Sigmoid colon (tissue), 4 donors: ENCODE measurements at regions not wholly inside any gene's neighbourhood (a gene's known extent, or its start where the extent isn't known, plus 50 kb on each side); places are given as distances from the start of the nearest gene placed in this dataset.

Experiments
- EP300 ChIP-seq, 4 donors: sonication (generic); formaldehyde crosslinking; IDR thresholded peaks; one replicate each; pipeline ENCODE4 v1.6.1; 2017; ENCODE audit warnings: antibody characterized with exemption in 4 of 4
- TF ChIP-seq, protein P1 (sequence below), 4 experiments: fragments of 450-650 bp in 3 of 4; fragments of 200-600 bp in 1 of 4; IDR thresholded peaks; one replicate each; pipeline ENCODE4 v1.5.1; 2016 to 2019; ENCODE audit warnings: antibody characterized with exemption in 4 of 4, mild to moderate bottlenecking in 3 of 4, moderate library complexity in 2 of 4

DNA sequence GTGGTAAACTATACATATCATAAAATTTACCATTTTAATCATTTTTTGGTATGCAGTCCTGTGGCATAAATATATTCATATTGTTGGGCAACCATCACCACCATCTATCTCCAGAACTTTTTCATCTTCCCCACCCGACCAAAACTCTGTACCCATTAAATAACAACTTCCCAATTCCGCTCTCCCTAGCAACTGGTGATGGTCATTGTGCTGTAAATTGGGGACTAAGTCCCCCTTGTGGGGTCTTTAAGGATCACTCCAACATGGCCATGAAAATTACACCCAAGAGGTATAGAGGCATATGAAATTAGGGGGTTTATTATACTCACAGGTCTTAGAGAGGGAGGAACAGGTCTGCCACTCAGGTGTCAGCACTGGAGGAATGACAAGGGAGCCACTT is 57.4 kb upstream of the NKD1 start:
- TF ChIP-seq, protein P1, sequence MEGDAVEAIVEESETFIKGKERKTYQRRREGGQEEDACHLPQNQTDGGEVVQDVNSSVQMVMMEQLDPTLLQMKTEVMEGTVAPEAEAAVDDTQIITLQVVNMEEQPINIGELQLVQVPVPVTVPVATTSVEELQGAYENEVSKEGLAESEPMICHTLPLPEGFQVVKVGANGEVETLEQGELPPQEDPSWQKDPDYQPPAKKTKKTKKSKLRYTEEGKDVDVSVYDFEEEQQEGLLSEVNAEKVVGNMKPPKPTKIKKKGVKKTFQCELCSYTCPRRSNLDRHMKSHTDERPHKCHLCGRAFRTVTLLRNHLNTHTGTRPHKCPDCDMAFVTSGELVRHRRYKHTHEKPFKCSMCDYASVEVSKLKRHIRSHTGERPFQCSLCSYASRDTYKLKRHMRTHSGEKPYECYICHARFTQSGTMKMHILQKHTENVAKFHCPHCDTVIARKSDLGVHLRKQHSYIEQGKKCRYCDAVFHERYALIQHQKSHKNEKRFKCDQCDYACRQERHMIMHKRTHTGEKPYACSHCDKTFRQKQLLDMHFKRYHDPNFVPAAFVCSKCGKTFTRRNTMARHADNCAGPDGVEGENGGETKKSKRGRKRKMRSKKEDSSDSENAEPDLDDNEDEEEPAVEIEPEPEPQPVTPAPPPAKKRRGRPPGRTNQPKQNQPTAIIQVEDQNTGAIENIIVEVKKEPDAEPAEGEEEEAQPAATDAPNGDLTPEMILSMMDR (IDR thresholded peaks at IDR 0.05), result no peak
- no peak for TF ChIP-seq EP300 (IDR thresholded peaks at IDR 0.05)
